ENCODE measurements at regions not wholly inside any gene's neighbourhood (a gene's known extent, or its start where the extent isn't known, plus 50 kb on each side); places are given as distances from the start of the nearest gene placed in this dataset.

DNA sequence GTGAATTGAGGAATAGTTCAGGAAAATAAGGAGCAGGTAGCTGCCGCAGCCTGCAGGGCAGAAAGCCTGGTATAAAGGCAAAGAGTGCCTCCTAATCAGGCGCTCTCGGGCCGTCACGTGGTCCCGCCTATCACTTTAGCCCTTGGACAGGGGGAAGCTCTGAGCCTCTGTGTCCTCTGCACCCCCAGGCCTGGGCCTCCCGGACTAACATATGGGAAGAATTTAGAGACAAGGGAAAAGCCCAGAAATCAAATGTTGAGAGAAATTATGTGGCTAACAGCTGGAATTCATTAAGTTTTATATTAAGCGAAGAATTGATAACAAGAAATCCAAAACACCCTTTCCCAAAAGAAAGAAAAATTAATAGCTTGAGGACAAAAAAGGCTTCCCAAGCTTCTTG lies 417.7 kb downstream of the ATP23 start:
- ATAC-seq (no peak), DNase-seq (no peak)
- Histone ChIP-seq H3K4me3 (ENCODE audit: low read length) (no peak overlapping the region), H3K9me3 (ENCODE audit: control insufficient read depth, insufficient read depth, low read length) (no peaks in the 10 kb centered on the region), H3K36me3 (ENCODE audit: control insufficient read depth, insufficient read depth, low read length) (no peaks in the 10 kb centered on the region), H3K4me1 (ENCODE audit: control insufficient read depth, insufficient read depth, low read length) (no peaks in the 10 kb centered on the region), H3K27me3 (ENCODE audit: control insufficient read depth, insufficient read depth, low read length) (no peaks in the 10 kb centered on the region), H3K27ac (ENCODE audit: low read length) (no peak overlapping the region)
- no peaks in the 10 kb centered on the region for H3K36me3 Mint-ChIP-seq
- H3K27me3 Mint-ChIP-seq (ENCODE audit: low read depth in 2 of 2), result no peaks in the 10 kb centered on the region
- no peaks in the 10 kb centered on the region for H3K9me3 Mint-ChIP-seq
- intact Hi-C loops (cut with micrococcal nuclease), result no loop called here
- TF ChIP-seq, protein P1, sequence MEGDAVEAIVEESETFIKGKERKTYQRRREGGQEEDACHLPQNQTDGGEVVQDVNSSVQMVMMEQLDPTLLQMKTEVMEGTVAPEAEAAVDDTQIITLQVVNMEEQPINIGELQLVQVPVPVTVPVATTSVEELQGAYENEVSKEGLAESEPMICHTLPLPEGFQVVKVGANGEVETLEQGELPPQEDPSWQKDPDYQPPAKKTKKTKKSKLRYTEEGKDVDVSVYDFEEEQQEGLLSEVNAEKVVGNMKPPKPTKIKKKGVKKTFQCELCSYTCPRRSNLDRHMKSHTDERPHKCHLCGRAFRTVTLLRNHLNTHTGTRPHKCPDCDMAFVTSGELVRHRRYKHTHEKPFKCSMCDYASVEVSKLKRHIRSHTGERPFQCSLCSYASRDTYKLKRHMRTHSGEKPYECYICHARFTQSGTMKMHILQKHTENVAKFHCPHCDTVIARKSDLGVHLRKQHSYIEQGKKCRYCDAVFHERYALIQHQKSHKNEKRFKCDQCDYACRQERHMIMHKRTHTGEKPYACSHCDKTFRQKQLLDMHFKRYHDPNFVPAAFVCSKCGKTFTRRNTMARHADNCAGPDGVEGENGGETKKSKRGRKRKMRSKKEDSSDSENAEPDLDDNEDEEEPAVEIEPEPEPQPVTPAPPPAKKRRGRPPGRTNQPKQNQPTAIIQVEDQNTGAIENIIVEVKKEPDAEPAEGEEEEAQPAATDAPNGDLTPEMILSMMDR (IDR thresholded peaks at IDR 0.05), result no peak
- H3K4me1 Mint-ChIP-seq, result no peaks in the 10 kb centered on the region
- no peak overlapping the region for H3K4me3 Mint-ChIP-seq
- no peak overlapping the region for H3K27ac Mint-ChIP-seq
- 80% methylated on average over 7 of the region's 8 CpGs for WGBS (ENCODE audit: insufficient coverage)

DNA sequence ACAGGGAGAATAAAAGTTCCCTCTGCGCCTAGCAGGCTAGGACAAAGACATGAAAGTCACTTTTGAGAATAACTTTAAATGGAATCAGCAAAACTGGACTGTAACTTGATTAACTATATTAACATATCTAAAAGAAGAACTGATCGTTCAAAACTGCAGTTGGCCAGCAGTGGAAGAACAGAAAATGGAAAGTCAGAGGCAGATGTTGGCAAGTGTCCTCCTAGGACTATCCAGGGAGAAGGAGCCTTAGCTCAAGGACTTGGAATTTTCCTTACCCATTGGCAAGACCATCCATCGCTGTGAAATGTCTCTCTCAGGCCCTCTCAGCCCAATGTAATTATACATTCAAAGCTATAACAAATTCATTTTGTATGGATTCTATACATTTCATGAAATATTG lies 419.7 kb downstream of the ATP23 start:
- TF ChIP-seq, protein P1 (IDR thresholded peaks at IDR 0.05), result no peak
- H3K36me3 ChIP-seq (ENCODE audit: control insufficient read depth, insufficient read depth, low read length), result no peaks in the 10 kb centered on the region
- Mint-ChIP-seq H3K4me1 (no peaks in the 10 kb centered on the region), H3K27me3 (ENCODE audit: low read depth in 2 of 2) (peaks cover 0 to 3% of the 10 kb centered on the region in 2 donors), H3K9me3 (no peaks in the 10 kb centered on the region), H3K36me3 (no peaks in the 10 kb centered on the region), H3K27ac (no peak overlapping the region), H3K4me3 (no peak overlapping the region)
- no peak overlapping the region for H3K4me3 ChIP-seq (ENCODE audit: low read length)
- intact Hi-C loops (cut with micrococcal nuclease), result no loop called here
- no peaks in the 10 kb centered on the region for H3K27me3 ChIP-seq (ENCODE audit: control insufficient read depth, insufficient read depth, low read length)
- ATAC-seq (no peak), DNase-seq (no peak)
- no peak overlapping the region for H3K27ac ChIP-seq (ENCODE audit: low read length)
- no peaks in the 10 kb centered on the region for H3K4me1 ChIP-seq (ENCODE audit: control insufficient read depth, insufficient read depth, low read length)
- WGBS (ENCODE audit: insufficient coverage), result 90% methylated on average over 2 of the region's 3 CpGs
- H3K9me3 ChIP-seq (ENCODE audit: control insufficient read depth, insufficient read depth, low read length), result no peaks in the 10 kb centered on the region

DNA sequence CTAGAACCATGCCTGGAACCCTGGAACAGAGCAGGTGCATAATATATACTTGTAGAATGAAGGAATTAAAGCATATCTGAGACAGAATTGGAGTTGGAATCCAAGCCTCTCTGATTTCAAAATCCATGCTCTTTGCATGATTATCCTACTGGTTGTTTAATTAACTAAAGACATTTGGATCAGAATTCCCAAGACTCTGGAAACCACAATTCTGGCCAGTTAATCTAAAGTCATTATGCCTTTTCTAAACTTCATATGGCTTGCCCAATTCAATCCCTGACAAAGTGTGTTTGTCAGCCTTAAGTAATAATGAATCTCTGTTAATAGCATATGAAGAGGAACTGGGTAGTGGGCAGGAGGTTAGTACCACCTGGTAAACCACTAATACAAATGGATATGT lies 422.6 kb downstream of the ATP23 start:
- Histone ChIP-seq H3K4me1 (ENCODE audit: control insufficient read depth, insufficient read depth, low read length) (no peaks in the 10 kb centered on the region), H3K27ac (ENCODE audit: low read length) (no peak overlapping the region), H3K9me3 (ENCODE audit: control insufficient read depth, insufficient read depth, low read length) (no peaks in the 10 kb centered on the region), H3K4me3 (ENCODE audit: low read length) (no peak overlapping the region), H3K36me3 (ENCODE audit: control insufficient read depth, insufficient read depth, low read length) (no peaks in the 10 kb centered on the region), H3K27me3 (ENCODE audit: control insufficient read depth, insufficient read depth, low read length) (no peaks in the 10 kb centered on the region)
- Mint-ChIP-seq H3K36me3 (no peaks in the 10 kb centered on the region), H3K4me3 (no peak overlapping the region), H3K9me3 (no peaks in the 10 kb centered on the region), H3K27ac (no peak overlapping the region), H3K4me1 (no peaks in the 10 kb centered on the region), H3K27me3 (ENCODE audit: low read depth in 2 of 2) (peaks cover 0 to 3% of the 10 kb centered on the region in 2 donors)
- no peak for ATAC-seq
- intact Hi-C loops (cut with micrococcal nuclease), result no loop called here
- TF ChIP-seq, protein P1 (IDR thresholded peaks at IDR 0.05), result no peak
- DNase-seq, result no peak

DNA sequence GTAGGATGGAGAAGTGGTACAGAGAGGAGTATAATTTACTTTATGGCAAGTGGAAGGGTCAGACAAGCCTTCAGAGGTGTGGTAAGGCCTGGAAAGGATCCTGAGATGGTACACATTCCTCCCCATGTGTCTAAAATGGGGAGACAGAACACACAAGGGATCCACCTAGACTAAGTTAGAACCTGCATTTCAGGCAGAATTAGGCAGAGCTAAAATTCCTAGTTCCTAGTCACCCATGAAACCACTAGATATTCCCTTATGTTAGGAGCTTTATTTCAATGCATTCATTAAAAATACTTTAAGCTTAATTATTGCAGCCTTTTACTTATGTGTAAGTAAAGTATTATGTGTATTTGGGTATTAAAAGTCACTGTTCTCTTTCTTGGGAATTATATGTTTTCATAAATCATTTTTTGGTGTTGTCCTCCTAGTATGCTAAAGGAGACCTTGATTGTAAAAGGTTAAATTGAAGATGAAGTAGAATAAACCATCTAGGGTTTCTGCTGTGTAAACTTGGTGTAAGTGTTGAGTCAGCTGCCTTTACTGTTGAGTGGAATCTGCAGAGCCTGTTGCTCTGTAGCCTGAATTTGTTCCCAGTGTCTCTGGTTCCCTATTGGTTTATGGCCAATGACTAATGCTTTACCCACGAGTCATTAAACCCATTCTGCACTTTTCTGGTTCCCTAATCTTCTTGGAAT lies 423.2 kb downstream of the ATP23 start:
- H3K27me3 Mint-ChIP-seq (ENCODE audit: low read depth in 2 of 2), result peaks cover 0 to 3% of the 10 kb centered on the region in 2 donors
- no peak for ATAC-seq

More for the DNA sequence above, 423.2 kb downstream of the ATP23 start:
- H3K9me3 ChIP-seq (ENCODE audit: control insufficient read depth, insufficient read depth, low read length), result no peaks in the 10 kb centered on the region
- no peaks in the 10 kb centered on the region for H3K9me3 Mint-ChIP-seq
- DNase-seq, result no peak
- intact Hi-C loops (cut with micrococcal nuclease), result no loop called here
- H3K4me1 ChIP-seq (ENCODE audit: control insufficient read depth, insufficient read depth, low read length), result no peaks in the 10 kb centered on the region
- 71% methylated on average over 1 of the region's 1 CpG for WGBS (ENCODE audit: insufficient coverage)
- H3K36me3 Mint-ChIP-seq, result no peaks in the 10 kb centered on the region
- no peak overlapping the region for H3K27ac Mint-ChIP-seq
- H3K4me1 Mint-ChIP-seq, result no peaks in the 10 kb centered on the region
- no peak overlapping the region for H3K4me3 Mint-ChIP-seq
- no peaks in the 10 kb centered on the region for H3K36me3 ChIP-seq (ENCODE audit: control insufficient read depth, insufficient read depth, low read length)
- TF ChIP-seq, protein P1 (IDR thresholded peaks at IDR 0.05), result no peak
- H3K27ac ChIP-seq (ENCODE audit: low read length), result no peak overlapping the region
- H3K27me3 ChIP-seq (ENCODE audit: control insufficient read depth, insufficient read depth, low read length), result no peaks in the 10 kb centered on the region
- H3K4me3 ChIP-seq (ENCODE audit: low read length), result no peak overlapping the region

All from natural killer cell (primary cell).